Adrenal gland (tissue), 9 donors: ENCODE measurements at regions not wholly inside any gene's neighbourhood (a gene's known extent, or its start where the extent isn't known, plus 50 kb on each side); places are given as distances from the start of the nearest gene placed in this dataset.

Source experiments
- DNase-seq, 7 donors: peaks; one replicate each; pipeline ENCODE4 v3.0.0-alpha.2; 2019 to 2020
- H3K27ac ChIP-seq, 5 donors: fragments of 200-600 bp; sonication (generic) in 4 of 5; 1 replicate in 3 of 5; 2 replicates in 2 of 5; pipeline versions ENCODE4 v1.5.1 to v1.8.0; 2016 to 2020; ENCODE audit warnings: mild to moderate bottlenecking in 1 of 5
- H3K27me3 ChIP-seq: fragments of 200-600 bp; 2 replicates; pipeline ENCODE4 v1.8.0; 2021
- H3K36me3 ChIP-seq, 2 donors: fragments of 200-600 bp; replicated peaks in 1 of 2; 1 replicate in 1 of 2; 2 replicates in 1 of 2; pipeline versions ENCODE4 v1.5.1 to v1.8.0; 2018 to 2022
- H3K4me1 ChIP-seq, 2 donors: fragments of 200-600 bp; replicated peaks in 1 of 2; 1 replicate in 1 of 2; 2 replicates in 1 of 2; pipeline versions ENCODE4 v1.5.1 to v1.8.0; 2018 to 2021
- H3K4me3 ChIP-seq, 4 donors: fragments of 200-600 bp; sonication (generic) in 3 of 4; one replicate each; pipeline ENCODE4 v1.5.1; 2016 to 2018
- H3K9me3 ChIP-seq, 3 donors: fragments of 200-600 bp; sonication (generic) in 1 of 3; replicated peaks in 1 of 3; 1 replicate in 2 of 3; 2 replicates in 1 of 3; pipeline versions ENCODE4 v1.5.1 to v1.8.0; 2016 to 2021
- CTCF ChIP-seq, 6 experiments: fragments of 450-650 bp in 4 of 6; fragments of 200-600 bp in 2 of 6; sonication (generic) in 1 of 6; IDR thresholded peaks; 1 replicate in 5 of 6; 2 replicates in 1 of 6; pipeline versions ENCODE4 v1.5.1 to v1.8.0; 2016 to 2021; ENCODE audit warnings: antibody characterized with exemption in 6 of 6, mild to moderate bottlenecking in 2 of 6, moderate library complexity in 1 of 6
- POLR2A ChIP-seq, 2 donors: fragments of 450-650 bp; IDR thresholded peaks; one replicate each; pipeline ENCODE4 v1.6.1; 2017; ENCODE audit warnings: antibody characterized with exemption in 2 of 2, mild to moderate bottlenecking in 2 of 2, moderate library complexity in 1 of 2
- WGBS, 4 donors: extraction: QIAGEN DNeasy Blood & Tissue Kit in 2 of 4; methylation state at CpG; one replicate each; pipeline versions ENCODE4 v1.1.5 to v1.1.7; 2013 to 2017; 5-methylcytosine and 5-hydroxymethylcytosine counted together
- intact Hi-C, 2 donors: fragments of 100-400 bp; cut with DNase I; formaldehyde crosslinking; loops; one replicate each; pipeline versions ENCODE4 v1.14.1 to v1.15.0; 2022 to 2023
- donor health status: healthy with polysubstance abuse.
- donor health status: Bipolar disorder and iron deficiency.
- donor health status: DM: yes; HTN: yes; CAD: no.
- donor health status: DM: no; HTN: no; CAD: no.
- donor health status: DM: no; HTN: no; CAD: no.

GRCh38 chr1:96980448-96980847, 258.9 kb downstream of the PTBP2 start:
- no peak for DNase-seq
- H3K36me3 ChIP-seq: no peaks in the 10 kb centered on the region
- no peaks in the 10 kb centered on the region for H3K9me3 ChIP-seq
- TF ChIP-seq CTCF (IDR thresholded peaks at IDR 0.05) (no peak), POLR2A (IDR thresholded peaks at IDR 0.05) (no peak)
- H3K4me3 ChIP-seq: no peak overlapping the region
- no peaks in the 10 kb centered on the region for H3K27me3 ChIP-seq
- H3K27ac ChIP-seq: no peak overlapping the region
- no peaks in the 10 kb centered on the region for H3K4me1 ChIP-seq
- 40 to 57% (median 50%) methylated on average over 2 of the region's 2 CpGs for WGBS, 4 donors
- intact Hi-C loops: no loop called here

GRCh38 chr1:96981181-96981580, 259.6 kb downstream of the PTBP2 start:
- H3K4me3 ChIP-seq: no peak overlapping the region
- no peak for DNase-seq
- no peaks in the 10 kb centered on the region for H3K4me1 ChIP-seq
- no peaks in the 10 kb centered on the region for H3K27me3 ChIP-seq
- intact Hi-C loops: no loop called here
- no peak overlapping the region for H3K27ac ChIP-seq
- no peaks in the 10 kb centered on the region for H3K9me3 ChIP-seq
- H3K36me3 ChIP-seq: no peaks in the 10 kb centered on the region
- TF ChIP-seq CTCF (IDR thresholded peaks at IDR 0.05) (no peak), POLR2A (IDR thresholded peaks at IDR 0.05) (no peak)

DNA sequence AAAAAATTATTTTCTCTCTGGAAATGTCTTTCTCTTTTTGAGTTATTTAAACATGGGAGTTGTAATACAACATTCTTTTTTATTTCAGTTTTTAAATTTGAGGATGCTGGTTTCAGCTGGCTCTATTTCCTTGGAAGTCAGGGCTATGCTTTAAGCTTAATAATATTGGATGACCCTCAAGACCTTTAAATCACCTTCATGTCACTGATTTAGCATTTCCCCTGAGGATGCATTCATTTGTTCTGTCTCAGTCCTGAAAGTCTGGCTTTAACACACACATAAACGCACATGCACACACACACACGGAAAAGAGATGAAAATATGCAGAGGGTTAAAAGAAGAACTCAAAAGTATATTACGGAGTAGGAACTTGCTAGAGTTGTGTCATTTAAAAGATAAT, 260.5 kb downstream of the PTBP2 start:
- Histone ChIP-seq H3K9me3 (no peaks in the 10 kb centered on the region), H3K36me3 (no peaks in the 10 kb centered on the region), H3K4me1 (no peaks in the 10 kb centered on the region), H3K27me3 (no peaks in the 10 kb centered on the region), H3K27ac (no peak overlapping the region), H3K4me3 (no peak overlapping the region)
- intact Hi-C loops: no loop called here
- no peak for DNase-seq
- WGBS, 4 donors: 69 to 79% (median 75%) methylated on average over 3 of the region's 3 CpGs
- TF ChIP-seq POLR2A (IDR thresholded peaks at IDR 0.05) (no peak), CTCF (IDR thresholded peaks at IDR 0.05) (no peak)

- intact Hi-C loops: no loop called here
- H3K27me3 ChIP-seq: no peaks in the 10 kb centered on the region
- WGBS, 4 donors: 79 to 84% (median 79%) methylated on average over 8 of the region's 8 CpGs
Observed at GRCh38 chr1:96983866-96984265, 262.3 kb downstream of the PTBP2 start.

More at GRCh38 chr1:96983866-96984265, 262.3 kb downstream of the PTBP2 start:
- H3K9me3 ChIP-seq: no peaks in the 10 kb centered on the region
- no peak for DNase-seq
- no peaks in the 10 kb centered on the region for H3K4me1 ChIP-seq
- H3K4me3 ChIP-seq: no peak overlapping the region
- no peak overlapping the region for H3K27ac ChIP-seq
- H3K36me3 ChIP-seq: no peaks in the 10 kb centered on the region
- TF ChIP-seq CTCF (IDR thresholded peaks at IDR 0.05) (no peak), POLR2A (IDR thresholded peaks at IDR 0.05) (no peak)
